HCT116 (cell line): ENCODE measurements at regions not wholly inside any gene's neighbourhood (a gene's known extent, or its start where the extent isn't known, plus 50 kb on each side); places are given as distances from the start of the nearest gene placed in this dataset.

Source experiments
- ATAC-seq: fragments of 200-7000 bp; cut with Tn5 transposase; 2 replicates; pipeline ENCODE4 v1.9.1; 2020; ENCODE audit warnings: mild to moderate bottlenecking, moderate library complexity
- BruUV-seq: library from RNA; stranded (reverse); fragments of 400-500 nt; replicated peaks from 2 replicates; lab custom pipeline; 2021; lab: Mats Ljungman, UMichigan
- CTCF ChIA-PET: fragments of 300-600 bp; sonication (Branson Sonifier 250); formaldehyde crosslinking; loops from one replicate; lab custom pipeline; 2021; ENCODE audit warnings: antibody characterized with exemption; lab: Charles Lee
- POLR2A ChIA-PET: fragments of 300-600, 350-600 bp; sonication (Branson Sonifier 250); formaldehyde crosslinking; loops from one replicate; lab custom pipeline; 2021; ENCODE audit warnings: antibody characterized with exemption; lab: Charles Lee
- RAD21 ChIA-PET, 2 experiments: fragments of 300-600 bp; sonication (Branson Sonifier 250); formaldehyde crosslinking; loops; one replicate each; lab custom pipeline; 2023; ENCODE audit warnings: low total read pairs in 2 of 2; ENCODE audit not compliant: uncharacterized antibody in 2 of 2, unreplicated experiment in 2 of 2, low non-redundant PET in 1 of 2; lab: Charles Lee
- DNase-seq: peaks from one replicate; pipeline ENCODE4 v3.0.0-alpha.2; 2010; ENCODE audit warnings: low read depth, low spot score
- H2AFZ ChIP-seq: fragments of 200-600 bp; shearing (Covaris generic), sonication (generic); 2 replicates; pipeline ENCODE4 v1.6.1; 2017; ENCODE audit warnings: low read depth, mixed run types, mixed read lengths, antibody characterized with exemption, low read length; ENCODE audit not compliant: poor library complexity, severe bottlenecking
- H3K27ac ChIP-seq: 2 replicates; pipeline ENCODE4 v1.5.1; 2012; ENCODE audit warnings: low read depth, low read length
- H3K27me3 ChIP-seq: fragments of 200-600 bp; sonication (generic); 2 replicates; pipeline ENCODE4 v1.6.1; 2016; ENCODE audit warnings: mixed run types, low read length, mixed read lengths; ENCODE audit not compliant: insufficient read depth
- H3K36me3 ChIP-seq, 2 experiments: fragments of 200-500 bp in 1 of 2; fragments of 200-600 bp in 1 of 2; sonication (Bioruptor generic) in 1 of 2; sonication (generic) in 1 of 2; 2 replicates each; pipeline versions ENCODE4 v1.5.1 to v1.6.1; 2014 to 2016; ENCODE audit warnings: low read length in 2 of 2, inconsistent platforms in 1 of 2, mixed read lengths in 1 of 2, mixed run types in 1 of 2; ENCODE audit not compliant: insufficient read depth in 2 of 2, control insufficient read depth in 1 of 2
- H3K4me1 ChIP-seq, 2 experiments: fragments of 200-600 bp in 1 of 2; sonication (generic) in 1 of 2; 2 replicates each; pipeline versions ENCODE4 v1.5.1 to v1.6.1; 2012 to 2017; ENCODE audit warnings: low read length in 2 of 2, inconsistent platforms in 1 of 2, mild to moderate bottlenecking in 1 of 2, mixed read lengths in 1 of 2, mixed run types in 1 of 2, moderate library complexity in 1 of 2; ENCODE audit not compliant: insufficient read depth in 2 of 2, control insufficient read depth in 1 of 2
- H3K4me2 ChIP-seq: fragments of 200-600 bp; sonication (generic); 2 replicates; pipeline ENCODE4 v1.6.1; 2017; ENCODE audit warnings: mixed run types, low read length, mixed read lengths
- H3K4me3 ChIP-seq, 2 experiments: fragments of 200-600 bp in 1 of 2; sonication (generic) in 1 of 2; replicated peaks in 1 of 2; 2 replicates each; pipeline ENCODE4 v1.5.1; 2011 to 2016; ENCODE audit warnings: low read length in 2 of 2, control low read depth in 1 of 2, low read depth in 1 of 2, mild to moderate bottlenecking in 1 of 2, mixed read lengths in 1 of 2, mixed run types in 1 of 2
- H3K79me2 ChIP-seq: fragments of 200-600 bp; sonication (generic); 2 replicates; pipeline ENCODE4 v1.6.1; 2017; ENCODE audit warnings: mild to moderate bottlenecking, mixed run types, low read length, moderate library complexity, mixed read lengths; ENCODE audit not compliant: insufficient read depth
- H3K9ac ChIP-seq: fragments of 200-600 bp; sonication (generic); 2 replicates; pipeline ENCODE4 v1.6.1; 2016; ENCODE audit warnings: low read length, mixed read lengths
- H3K9me2 ChIP-seq: fragments of 200-600 bp; sonication (generic), shearing (Covaris generic); 2 replicates; pipeline ENCODE4 v1.6.1; 2017; ENCODE audit warnings: mixed run types, mild to moderate bottlenecking, moderate library complexity; ENCODE audit not compliant: insufficient read depth
- H3K9me3 ChIP-seq, 2 experiments: fragments of 200-500 bp in 1 of 2; fragments of 200-600 bp in 1 of 2; sonication (Bioruptor generic) in 1 of 2; sonication (generic) in 1 of 2; 2 replicates each; pipeline ENCODE4 v1.6.1; 2014 to 2017; ENCODE audit warnings: low read length in 2 of 2, mixed read lengths in 2 of 2, inconsistent platforms in 1 of 2, low read depth in 1 of 2, mild to moderate bottlenecking in 1 of 2, mixed run types in 1 of 2, moderate library complexity in 1 of 2; ENCODE audit not compliant: control insufficient read depth in 1 of 2, insufficient read depth in 1 of 2
- H4K20me1 ChIP-seq: fragments of 200-600 bp; sonication (generic), shearing (Covaris generic); 2 replicates; pipeline ENCODE4 v1.6.1; 2017; ENCODE audit warnings: mixed run types, mild to moderate bottlenecking, moderate library complexity; ENCODE audit not compliant: insufficient read depth
- ATF3 ChIP-seq: IDR thresholded peaks from 2 replicates; pipeline ENCODE4 v1.6.1; 2012
- CBX3 ChIP-seq: IDR thresholded peaks from 2 replicates; pipeline ENCODE4 v1.6.1; 2012; ENCODE audit warnings: low read depth
- CTCF ChIP-seq, 3 experiments: fragments of 200-600 bp in 1 of 3; sonication (generic) in 1 of 3; IDR thresholded peaks in 2 of 3; conservative IDR thresholded peaks in 1 of 3; 2 replicates each; pipeline ENCODE4 v1.5.1; 2012 to 2017; ENCODE audit warnings: low read depth in 2 of 3, low read length in 2 of 3, antibody characterized with exemption in 1 of 3, borderline replicate concordance in 1 of 3, control low read depth in 1 of 3, mild to moderate bottlenecking in 1 of 3, mixed read lengths in 1 of 3, mixed run types in 1 of 3, moderate library complexity in 1 of 3; ENCODE audit not compliant: insufficient read depth in 1 of 3
- ELF1 ChIP-seq: IDR thresholded peaks from 2 replicates; pipeline ENCODE4 v1.6.1; 2012; ENCODE audit warnings: low read depth, borderline replicate concordance
- JUND ChIP-seq: IDR thresholded peaks from 2 replicates; pipeline ENCODE4 v1.6.1; 2012
- POLR2A ChIP-seq: IDR thresholded peaks from 2 replicates; pipeline ENCODE4 v1.7.0; 2011; ENCODE audit warnings: borderline replicate concordance; ENCODE audit not compliant: insufficient read depth, insufficient read length; ENCODE audit errors: extremely low read depth
- POLR2AphosphoS5 ChIP-seq: IDR thresholded peaks from 2 replicates; pipeline ENCODE4 v1.6.1; 2011; ENCODE audit warnings: mild to moderate bottlenecking, low read depth, low read length, moderate library complexity
- SRF ChIP-seq: IDR thresholded peaks from 2 replicates; pipeline ENCODE4 v1.6.1; 2012; ENCODE audit warnings: low read depth
- YY1 ChIP-seq: IDR thresholded peaks from 2 replicates; pipeline ENCODE4 v1.6.1; 2011; ENCODE audit warnings: low read length, low read depth, moderate library complexity, mild to moderate bottlenecking; ENCODE audit not compliant: insufficient replicate concordance; ENCODE audit errors: extremely low read depth
- ZBTB33 ChIP-seq: IDR thresholded peaks from 2 replicates; pipeline ENCODE4 v1.6.1; 2011; ENCODE audit warnings: mild to moderate bottlenecking, low read length, moderate library complexity; ENCODE audit not compliant: insufficient replicate concordance; ENCODE audit errors: extremely low read depth
- intact Hi-C: fragments of 100-400 bp; cut with micrococcal nuclease; formaldehyde crosslinking; loops from 2 replicates; pipeline ENCODE4 v1.10.0; 2022
- TF ChIP-seq, protein P1 (sequence below): IDR thresholded peaks from 2 replicates; pipeline ENCODE4 v1.6.1; 2012

DNA sequence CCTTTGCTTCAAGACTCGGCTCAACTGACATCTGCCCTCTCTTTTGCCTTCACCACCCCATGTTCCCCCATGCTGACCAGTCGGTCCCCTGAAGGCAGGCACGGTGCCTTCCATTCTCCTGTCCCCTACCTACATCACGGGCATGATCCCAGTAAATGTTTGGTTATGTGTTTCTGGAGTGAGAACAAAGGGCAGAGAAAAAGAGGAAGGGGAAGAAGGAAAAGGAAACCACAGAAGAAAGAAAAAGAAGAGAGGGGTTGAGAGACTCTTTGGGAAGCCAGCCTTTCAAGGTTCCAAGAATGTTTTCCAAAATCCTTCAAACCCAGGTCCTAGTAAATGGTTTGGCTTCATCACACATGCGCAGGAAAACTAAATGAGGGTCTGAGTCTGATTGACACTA, 84.9 kb downstream of the CDC7 start:
- BruUV-seq, result no TSS peak
- Histone ChIP-seq H3K9me2 (no peaks in the 10 kb centered on the region), H3K9me3 (no peaks in the 10 kb centered on the region), H3K9ac (no peak overlapping the region), H4K20me1 (no peaks in the 10 kb centered on the region), H3K4me2 (no peak overlapping the region), H3K27ac (no peak overlapping the region), H3K4me1 (no peaks in the 10 kb centered on the region), H2AFZ (no peak overlapping the region), H3K27me3 (no peaks in the 10 kb centered on the region), H3K36me3 (no peaks in the 10 kb centered on the region), H3K79me2 (no peaks in the 10 kb centered on the region), H3K4me3 (no peak overlapping the region)
- RAD21 ChIA-PET, result no interaction called here
- no peak for TF ChIP-seq YY1
- TF ChIP-seq, protein P1, sequence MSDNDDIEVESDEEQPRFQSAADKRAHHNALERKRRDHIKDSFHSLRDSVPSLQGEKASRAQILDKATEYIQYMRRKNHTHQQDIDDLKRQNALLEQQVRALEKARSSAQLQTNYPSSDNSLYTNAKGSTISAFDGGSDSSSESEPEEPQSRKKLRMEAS, result no peak
- TF ChIP-seq JUND, result no peak
- POLR2A ChIA-PET, result no interaction called here
- DNase-seq, result no peak
- intact Hi-C loops, result no loop called here
- no peak for ATAC-seq
- CTCF ChIA-PET, result no interaction called here

- Histone ChIP-seq H3K4me3 (no peak overlapping the region), H3K4me1 (no peaks in the 10 kb centered on the region), H3K79me2 (no peaks in the 10 kb centered on the region), H3K4me2 (no peak overlapping the region), H4K20me1 (no peaks in the 10 kb centered on the region), H3K27me3 (no peaks in the 10 kb centered on the region), H3K9me2 (no peaks in the 10 kb centered on the region), H3K9ac (no peak overlapping the region), H3K36me3 (no peaks in the 10 kb centered on the region), H3K27ac (no peak overlapping the region), H3K9me3 (no peaks in the 10 kb centered on the region), H2AFZ (no peak overlapping the region)
- intact Hi-C loops, result no loop called here
- no TSS peak for BruUV-seq
- ChIA-PET CTCF (no interaction called here), RAD21 (no interaction called here), POLR2A (no interaction called here)
- TF ChIP-seq ATF3 (no peak), CTCF (IDR thresholded peaks at IDR 0.05 in 2 of 3, conservative IDR thresholded peaks at IDR 0.05 in 1 of 3; ENCODE audit: borderline replicate concordance in 1 of 3, insufficient read depth in 1 of 3, low read depth in 2 of 3, low read length in 2 of 3) (no peak), ZBTB33 (no peak), POLR2A (no peak), YY1 (no peak), POLR2AphosphoS5 (no peak), SRF (no peak), ELF1 (no peak), CBX3 (no peak)
- TF ChIP-seq, protein P1, result no peak
- DNase-seq, result no peak
- no peak for ATAC-seq
Observed at GRCh38 chr1:91585982-91586381, 85.3 kb downstream of the CDC7 start.
